H1 (cell line): ENCODE measurements at regions not wholly inside any gene's neighbourhood (a gene's known extent, or its start where the extent isn't known, plus 50 kb on each side); places are given as distances from the start of the nearest gene placed in this dataset.

Experiments used
- CTCF ChIA-PET: fragments of 300-600 bp; sonication (Branson Sonifier 250); formaldehyde crosslinking; loops from one replicate; lab custom pipeline; 2021; ENCODE audit not compliant: partially characterized antibody; lab: Charles Lee
- POLR2A ChIA-PET: fragments of 300-600 bp; sonication (Branson Sonifier 250); formaldehyde crosslinking; loops from one replicate; lab custom pipeline; 2021; ENCODE audit warnings: inconsistent platforms; ENCODE audit not compliant: partially characterized antibody; lab: Charles Lee
- DNase-seq, 2 experiments: peaks; one replicate each; pipeline versions ENCODE4 v3.0.0 to v3.0.0-alpha.2; 2010 to 2022; ENCODE audit warnings: low spot score in 2 of 2, low read depth in 1 of 2, mixed read lengths in 1 of 2
- FAIRE-seq: peaks from 2 replicates; lab custom pipeline; 2011; peaks lifted over from hg19 to GRCh38; lab: Jason Lieb, UNC
- H2AFZ ChIP-seq: 2 replicates; pipeline ENCODE4 v1.8.1; 2012; ENCODE audit warnings: low read length, inconsistent platforms
- H2AK5ac ChIP-seq: 2 replicates; pipeline ENCODE4 v1.6.1; 2013; ENCODE audit warnings: low read depth, low read length
- H2BK120ac ChIP-seq: replicated peaks from 2 replicates; pipeline ENCODE3; 2013; ENCODE audit warnings: low read depth, low read length, inconsistent platforms
- H2BK12ac ChIP-seq: 2 replicates; pipeline ENCODE4 v1.6.1; 2013; ENCODE audit warnings: low read depth, low read length
- H2BK15ac ChIP-seq: 2 replicates; pipeline ENCODE4 v1.6.1; 2013; ENCODE audit warnings: low read length
- H2BK20ac ChIP-seq: 2 replicates; pipeline ENCODE4 v1.6.1; 2013; ENCODE audit warnings: low read length
- H2BK5ac ChIP-seq: 2 replicates; pipeline ENCODE4 v1.6.1; 2013; ENCODE audit warnings: low read depth, low read length
- H3K14ac ChIP-seq: 2 replicates; pipeline ENCODE4 v1.6.1; 2013; ENCODE audit warnings: inconsistent platforms; ENCODE audit not compliant: insufficient read length
- H3K18ac ChIP-seq: 2 replicates; pipeline ENCODE4 v1.6.1; 2013; ENCODE audit warnings: low read length; ENCODE audit errors: extremely low read depth
- H3K23ac ChIP-seq: 2 replicates; pipeline ENCODE4 v1.6.1; 2013; ENCODE audit warnings: inconsistent platforms; ENCODE audit not compliant: insufficient read length
- H3K23me2 ChIP-seq: 2 replicates; pipeline ENCODE4 v1.6.1; 2013; ENCODE audit warnings: low read depth, low read length
- H3K27ac ChIP-seq: 2 replicates; pipeline ENCODE4 v1.6.1; 2011; ENCODE audit warnings: low read depth, low read length, inconsistent platforms
- H3K27me3 ChIP-seq, 4 experiments: replicated peaks in 1 of 4; 1 replicate in 1 of 4; 2 replicates in 3 of 4; pipeline versions ENCODE4 v1.6.1 to v1.8.1; 2011 to 2013; ENCODE audit warnings: low read length in 3 of 4, mild to moderate bottlenecking in 3 of 4, inconsistent platforms in 2 of 4, mixed read lengths in 2 of 4, moderate library complexity in 1 of 4; ENCODE audit not compliant: control insufficient read depth in 3 of 4, insufficient read depth in 3 of 4; ENCODE audit errors: extremely low read depth in 1 of 4
- H3K36me3 ChIP-seq, 4 experiments: 2 replicates each; pipeline versions ENCODE4 v1.6.1 to v1.8.1; 2011 to 2013; ENCODE audit warnings: mild to moderate bottlenecking in 4 of 4, low read length in 3 of 4, moderate library complexity in 2 of 4, control low read depth in 1 of 4, inconsistent platforms in 1 of 4; ENCODE audit not compliant: insufficient read depth in 4 of 4, control insufficient read depth in 2 of 4
- H3K4ac ChIP-seq: replicated peaks from 2 replicates; pipeline ENCODE3; 2013; ENCODE audit warnings: low read length, low read depth, mixed read lengths, inconsistent platforms; ENCODE audit not compliant: insufficient read length
- H3K4me1 ChIP-seq, 4 experiments: replicated peaks in 1 of 4; 1 replicate in 1 of 4; 2 replicates in 3 of 4; pipeline versions ENCODE4 v1.6.1 to v1.8.1; 2011 to 2013; ENCODE audit warnings: low read length in 3 of 4, inconsistent platforms in 2 of 4, mixed read lengths in 1 of 4; ENCODE audit not compliant: insufficient read depth in 4 of 4, control insufficient read depth in 3 of 4
- H3K4me2 ChIP-seq, 2 experiments: 2 replicates each; pipeline versions ENCODE4 v1.6.1 to v1.8.1; 2011 to 2013; ENCODE audit warnings: low read depth in 2 of 2, low read length in 2 of 2, control low read depth in 1 of 2, inconsistent platforms in 1 of 2, mild to moderate bottlenecking in 1 of 2; ENCODE audit not compliant: insufficient read depth in 1 of 2
- H3K4me3 ChIP-seq, 4 experiments: fragments of 200-600, 300-600 bp in 1 of 4; sonication (generic), shearing (Covaris generic), sonication (Bioruptor Twin) in 1 of 4; 2 replicates each; pipeline versions ENCODE4 v1.5.1 to v1.8.1; 2011 to 2016; ENCODE audit warnings: low read length in 4 of 4, low read depth in 3 of 4, control low read depth in 2 of 4, inconsistent platforms in 2 of 4, mild to moderate bottlenecking in 2 of 4, mixed read lengths in 1 of 4, moderate library complexity in 1 of 4; ENCODE audit not compliant: insufficient read depth in 2 of 4; ENCODE audit errors: extremely low read depth in 1 of 4
- H3K56ac ChIP-seq: replicated peaks from 2 replicates; pipeline ENCODE3; 2013; ENCODE audit warnings: low read depth, mild to moderate bottlenecking, mixed read lengths, low read length, inconsistent platforms; ENCODE audit not compliant: insufficient read length
- H3K79me1 ChIP-seq: 2 replicates; pipeline ENCODE4 v1.6.1; 2013; ENCODE audit warnings: low read depth, low read length, control low read depth
- H3K79me2 ChIP-seq, 2 experiments: 2 replicates each; pipeline versions ENCODE4 v1.6.1 to v1.8.1; 2012 to 2013; ENCODE audit warnings: low read length in 2 of 2, mild to moderate bottlenecking in 2 of 2, inconsistent platforms in 1 of 2; ENCODE audit not compliant: insufficient read depth in 2 of 2, control insufficient read depth in 1 of 2
- H3K9ac ChIP-seq, 4 experiments: replicated peaks in 1 of 4; 1 replicate in 1 of 4; 2 replicates in 3 of 4; pipeline versions ENCODE4 v1.6.1 to v1.8.1; 2011 to 2013; ENCODE audit warnings: low read depth in 3 of 4, low read length in 3 of 4, control low read depth in 2 of 4, mild to moderate bottlenecking in 2 of 4, moderate library complexity in 2 of 4, inconsistent platforms in 1 of 4; ENCODE audit errors: extremely low read depth in 1 of 4
- H3K9me3 ChIP-seq, 2 experiments: 2 replicates each; pipeline versions ENCODE4 v1.6.1 to v1.8.1; 2012 to 2013; ENCODE audit warnings: mild to moderate bottlenecking in 2 of 2, moderate library complexity in 2 of 2, control low read depth in 1 of 2, inconsistent platforms in 1 of 2, low read depth in 1 of 2, low read length in 1 of 2, mixed read lengths in 1 of 2; ENCODE audit not compliant: insufficient read depth in 2 of 2
- H4K20me1 ChIP-seq, 2 experiments: replicated peaks in 1 of 2; 2 replicates each; pipeline versions ENCODE3 to v1.8.1; 2011 to 2013; ENCODE audit warnings: inconsistent platforms in 2 of 2, low read length in 2 of 2, mild to moderate bottlenecking in 1 of 2; ENCODE audit not compliant: insufficient read depth in 2 of 2, control insufficient read depth in 1 of 2
- H4K5ac ChIP-seq: 2 replicates; pipeline ENCODE4 v1.6.1; 2013; ENCODE audit warnings: low read length, low read depth, mixed read lengths, inconsistent platforms; ENCODE audit not compliant: insufficient read length
- H4K8ac ChIP-seq: 2 replicates; pipeline ENCODE4 v1.8.0; 2013; ENCODE audit warnings: mild to moderate bottlenecking, moderate library complexity, low read length, inconsistent platforms; ENCODE audit not compliant: insufficient read depth; ENCODE audit errors: extremely low read depth
- H4K91ac ChIP-seq: replicated peaks from 2 replicates; pipeline ENCODE3; 2013; ENCODE audit warnings: low read length, mixed read lengths, inconsistent platforms; ENCODE audit not compliant: insufficient read length
- CTBP2 ChIP-seq: IDR thresholded peaks from 2 replicates; pipeline ENCODE4 v1.7.0; 2011; ENCODE audit warnings: borderline replicate concordance, mild to moderate bottlenecking, moderate library complexity, mixed read lengths, low read length; ENCODE audit not compliant: insufficient read depth, insufficient read length
- CTCF ChIP-seq, 3 experiments: IDR thresholded peaks; 1 replicate in 2 of 3; 2 replicates in 1 of 3; pipeline versions ENCODE4 v1.5.1 to v1.6.1; 2011; ENCODE audit warnings: low read length in 3 of 3, mild to moderate bottlenecking in 3 of 3, inconsistent platforms in 2 of 3, low read depth in 1 of 3, moderate library complexity in 1 of 3; ENCODE audit not compliant: insufficient read depth in 1 of 3; ENCODE audit errors: control extremely low read depth in 1 of 3
- POLR2A ChIP-seq, 2 experiments: IDR thresholded peaks; 1 replicate in 1 of 2; 2 replicates in 1 of 2; pipeline ENCODE4 v1.6.1; 2011; ENCODE audit warnings: low read depth in 2 of 2, low read length in 2 of 2, mild to moderate bottlenecking in 2 of 2; ENCODE audit errors: control extremely low read depth in 1 of 2
- POLR2AphosphoS5 ChIP-seq: IDR thresholded peaks from 2 replicates; pipeline ENCODE4 v1.6.1; 2011; ENCODE audit warnings: low read depth, low read length
- RAD21 ChIP-seq, 2 experiments: IDR thresholded peaks in 1 of 2; conservative IDR thresholded peaks in 1 of 2; 2 replicates each; pipeline ENCODE4 v1.6.1; 2011; ENCODE audit warnings: low read depth in 2 of 2, low read length in 2 of 2, improper control_type of control experiment in 1 of 2, inconsistent platforms in 1 of 2, mild to moderate bottlenecking in 1 of 2, moderate library complexity in 1 of 2
- SIRT6 ChIP-seq: IDR thresholded peaks from one replicate; pipeline ENCODE4 v1.7.1; 2012; ENCODE audit warnings: low read length, inconsistent platforms
- SP2 ChIP-seq: IDR thresholded peaks from 2 replicates; pipeline ENCODE4 v1.6.1; 2012; ENCODE audit warnings: mild to moderate bottlenecking, low read length, inconsistent platforms
- WGBS, 2 experiments: shearing (Covaris generic) in 1 of 2; methylation state at CpG; one replicate each; pipeline versions ENCODE4 v1.1.6 to v1.1.7; 2013 to 2015; ENCODE audit warnings: low lambda C conversion rate in 2 of 2, mixed read lengths in 2 of 2, inconsistent platforms in 1 of 2, low coverage in 1 of 2, missing lambda C conversion rate in 1 of 2; ENCODE audit not compliant: insufficient replicate concordance in 2 of 2, insufficient coverage in 1 of 2, insufficient read length in 1 of 2; ENCODE audit errors: extremely low coverage in 1 of 2, missing lambda C conversion rate in 1 of 2; 5-methylcytosine and 5-hydroxymethylcytosine counted together

- Histone ChIP-seq H2AFZ (no peak overlapping the region), H4K5ac (no peak overlapping the region), H3K14ac (no peak overlapping the region), H3K79me1 (no peaks in the 10 kb centered on the region), H3K4me3 (no peak overlapping the region), H3K9me3 (no peaks in the 10 kb centered on the region), H3K18ac (no peak overlapping the region), H2BK12ac (no peak overlapping the region), H2BK20ac (no peak overlapping the region), H4K20me1 (no peaks in the 10 kb centered on the region), H3K36me3 (no peaks in the 10 kb centered on the region), H3K79me2 (no peaks in the 10 kb centered on the region), H2BK5ac (no peak overlapping the region), H3K23ac (no peak overlapping the region), H3K4me2 (no peak overlapping the region), H3K27me3 (no peaks in the 10 kb centered on the region), H3K4me1 (no peaks in the 10 kb centered on the region), H3K27ac (no peak overlapping the region), H3K23me2 (no peaks in the 10 kb centered on the region), H4K91ac (no peak overlapping the region), H3K4ac (no peak overlapping the region), H2BK15ac (no peak overlapping the region), H4K8ac (no peak overlapping the region), H2BK120ac (no peak overlapping the region), H2AK5ac (no peak overlapping the region), H3K9ac (no peak overlapping the region), H3K56ac (no peak overlapping the region)
- TF ChIP-seq RAD21 (IDR thresholded peaks at IDR 0.05 in 1 of 2, conservative IDR thresholded peaks at IDR 0.05 in 1 of 2; ENCODE audit: low read depth in 2 of 2, low read length in 2 of 2) (peak; percentile 66 to 69), CTBP2 (no peak), POLR2AphosphoS5 (no peak), POLR2A (IDR thresholded peaks at IDR 0.05; ENCODE audit: control extremely low read depth in 1 of 2, low read depth in 2 of 2, low read length in 2 of 2) (no peak), CTCF (IDR thresholded peaks at IDR 0.05; ENCODE audit: control extremely low read depth in 1 of 3, insufficient read depth in 1 of 3, low read depth in 1 of 3, low read length in 3 of 3) (peak in 1 of 3 experiments; percentile 47; a peak in 2 of 4 replicates), SIRT6 (no peak), SP2 (no peak)
- DNase-seq (no peak), FAIRE-seq (no peak)
- ChIA-PET POLR2A (no interaction called here), CTCF (interaction anchor here (0.6 to 1.8 kb wide), 28 partner anchors 8 to 727 kb away, joined by 3 to 9 read pairs (median 4); no protein-coding TSS in a partner anchor)
- WGBS, 2 experiments = 74% methylated on average over 2 of the region's 2 CpGs; no CpG with 5 or more reads in 1 of the 2 experiments
Measured at GRCh38 chr2:53018825-53019425, 748.7 kb upstream of the CHAC2 start.
